ENCODE measurements at regions not wholly inside any gene's neighbourhood (a gene's known extent, or its start where the extent isn't known, plus 50 kb on each side); places are given as distances from the start of the nearest gene placed in this dataset.

GRCh38 chr6:77371748-77372147, 91.5 kb downstream of the HTR1B start:
- H3K9me3 ChIP-seq (replicated peaks), result no peaks in the 10 kb centered on the region
- H3K4me3 ChIP-seq, result no peak overlapping the region
- no peaks in the 10 kb centered on the region for H3K27me3 ChIP-seq (ENCODE audit: low read depth)
- H3K27ac ChIP-seq (replicated peaks), result no peak overlapping the region
- no peaks in the 10 kb centered on the region for H3K36me3 ChIP-seq
- peaks cover 18% of the 10 kb centered on the region for H3K4me1 ChIP-seq
- no peak for DNase-seq
- intact Hi-C loops (cut with micrococcal nuclease), result no loop called here
- TF ChIP-seq CTCF (IDR thresholded peaks at IDR 0.05; ENCODE audit: borderline replicate concordance), result no peak

- H3K27ac ChIP-seq (replicated peaks), result peak overlapping the region; percentile 65
Measured at GRCh38 chr6:77368660-77369313, 94.5 kb downstream of the HTR1B start.

GRCh38 chr6:77366798-77367197, 96.5 kb downstream of the HTR1B start:
- H3K27ac ChIP-seq (replicated peaks), result no peak overlapping the region
- no peaks in the 10 kb centered on the region for H3K27me3 ChIP-seq (ENCODE audit: low read depth)
- intact Hi-C loops (cut with micrococcal nuclease), result no loop called here
- H3K4me1 ChIP-seq, result peaks cover 9% of the 10 kb centered on the region
- H3K9me3 ChIP-seq (replicated peaks), result peaks cover 10% of the 10 kb centered on the region
- H3K36me3 ChIP-seq, result peaks cover 4% of the 10 kb centered on the region
- H3K4me3 ChIP-seq, result peak overlapping the region; percentile 65
- TF ChIP-seq CTCF (IDR thresholded peaks at IDR 0.05; ENCODE audit: borderline replicate concordance), result no peak
- DNase-seq, result no peak

More at GRCh38 chr6:77368660-77369313, 94.5 kb downstream of the HTR1B start:
- no peaks in the 10 kb centered on the region for H3K9me3 ChIP-seq (replicated peaks)
- H3K4me1 ChIP-seq, result peaks cover 9% of the 10 kb centered on the region
- H3K27me3 ChIP-seq (ENCODE audit: low read depth), result no peaks in the 10 kb centered on the region
- peak overlapping the region; percentile 65 for H3K4me3 ChIP-seq
- peak; percentile 55 for DNase-seq
- no peaks in the 10 kb centered on the region for H3K36me3 ChIP-seq
- intact Hi-C loops (cut with micrococcal nuclease), result no loop called here
- TF ChIP-seq CTCF (IDR thresholded peaks at IDR 0.05; ENCODE audit: borderline replicate concordance), result no peak

- intact Hi-C loops (cut with micrococcal nuclease), result no loop called here
- Histone ChIP-seq H3K4me3 (no peak overlapping the region), H3K36me3 (peaks cover 4% of the 10 kb centered on the region), H3K9me3 (replicated peaks) (peaks cover 14% of the 10 kb centered on the region), H3K27ac (replicated peaks) (no peak overlapping the region), H3K27me3 (ENCODE audit: low read depth) (no peaks in the 10 kb centered on the region), H3K4me1 (peaks cover 15% of the 10 kb centered on the region)
- no peak for DNase-seq
- no peak for TF ChIP-seq CTCF (IDR thresholded peaks at IDR 0.05; ENCODE audit: borderline replicate concordance)
Measured at GRCh38 chr6:77363702-77364101, 99.6 kb downstream of the HTR1B start.

GRCh38 chr6:77362055-77362454, 101.2 kb downstream of the HTR1B start:
- intact Hi-C loops (cut with micrococcal nuclease), result no loop called here
- no peaks in the 10 kb centered on the region for H3K27me3 ChIP-seq (ENCODE audit: low read depth)

More at GRCh38 chr6:77362055-77362454, 101.2 kb downstream of the HTR1B start:
- no peak for TF ChIP-seq CTCF (IDR thresholded peaks at IDR 0.05; ENCODE audit: borderline replicate concordance)
- H3K9me3 ChIP-seq (replicated peaks), result peaks cover 14% of the 10 kb centered on the region
- H3K27ac ChIP-seq (replicated peaks), result no peak overlapping the region
- no peak for DNase-seq
- peaks cover 4% of the 10 kb centered on the region for H3K36me3 ChIP-seq
- peaks cover 11% of the 10 kb centered on the region for H3K4me1 ChIP-seq
- H3K4me3 ChIP-seq, result no peak overlapping the region
